ENCODE measurements at regions not wholly inside any gene's neighbourhood (a gene's known extent, or its start where the extent isn't known, plus 50 kb on each side); places are given as distances from the start of the nearest gene placed in this dataset.

DNA sequence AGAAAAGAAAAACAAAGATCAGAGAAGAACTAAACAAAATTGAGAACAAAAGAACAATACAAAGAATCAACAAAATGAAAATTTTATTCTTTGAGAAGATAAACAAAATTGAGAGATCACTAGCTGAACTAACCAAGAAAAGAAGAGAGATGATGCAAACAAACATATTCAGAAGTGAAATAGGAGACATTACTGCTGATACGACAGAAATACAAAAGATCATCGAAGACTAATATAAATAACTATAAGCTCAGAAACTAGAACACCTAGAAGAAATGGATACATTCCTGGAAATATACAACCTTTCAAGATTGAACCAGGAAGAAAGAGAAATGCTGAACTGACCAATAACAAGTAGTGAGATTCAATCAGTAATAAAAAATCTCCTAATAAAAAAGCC is 533.1 kb upstream of the PPP2R3A start:
- TF ChIP-seq, protein P1, sequence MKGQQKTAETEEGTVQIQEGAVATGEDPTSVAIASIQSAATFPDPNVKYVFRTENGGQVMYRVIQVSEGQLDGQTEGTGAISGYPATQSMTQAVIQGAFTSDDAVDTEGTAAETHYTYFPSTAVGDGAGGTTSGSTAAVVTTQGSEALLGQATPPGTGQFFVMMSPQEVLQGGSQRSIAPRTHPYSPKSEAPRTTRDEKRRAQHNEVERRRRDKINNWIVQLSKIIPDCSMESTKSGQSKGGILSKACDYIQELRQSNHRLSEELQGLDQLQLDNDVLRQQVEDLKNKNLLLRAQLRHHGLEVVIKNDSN (IDR thresholded peaks at IDR 0.05), result no peak
- TF ChIP-seq, protein P2, sequence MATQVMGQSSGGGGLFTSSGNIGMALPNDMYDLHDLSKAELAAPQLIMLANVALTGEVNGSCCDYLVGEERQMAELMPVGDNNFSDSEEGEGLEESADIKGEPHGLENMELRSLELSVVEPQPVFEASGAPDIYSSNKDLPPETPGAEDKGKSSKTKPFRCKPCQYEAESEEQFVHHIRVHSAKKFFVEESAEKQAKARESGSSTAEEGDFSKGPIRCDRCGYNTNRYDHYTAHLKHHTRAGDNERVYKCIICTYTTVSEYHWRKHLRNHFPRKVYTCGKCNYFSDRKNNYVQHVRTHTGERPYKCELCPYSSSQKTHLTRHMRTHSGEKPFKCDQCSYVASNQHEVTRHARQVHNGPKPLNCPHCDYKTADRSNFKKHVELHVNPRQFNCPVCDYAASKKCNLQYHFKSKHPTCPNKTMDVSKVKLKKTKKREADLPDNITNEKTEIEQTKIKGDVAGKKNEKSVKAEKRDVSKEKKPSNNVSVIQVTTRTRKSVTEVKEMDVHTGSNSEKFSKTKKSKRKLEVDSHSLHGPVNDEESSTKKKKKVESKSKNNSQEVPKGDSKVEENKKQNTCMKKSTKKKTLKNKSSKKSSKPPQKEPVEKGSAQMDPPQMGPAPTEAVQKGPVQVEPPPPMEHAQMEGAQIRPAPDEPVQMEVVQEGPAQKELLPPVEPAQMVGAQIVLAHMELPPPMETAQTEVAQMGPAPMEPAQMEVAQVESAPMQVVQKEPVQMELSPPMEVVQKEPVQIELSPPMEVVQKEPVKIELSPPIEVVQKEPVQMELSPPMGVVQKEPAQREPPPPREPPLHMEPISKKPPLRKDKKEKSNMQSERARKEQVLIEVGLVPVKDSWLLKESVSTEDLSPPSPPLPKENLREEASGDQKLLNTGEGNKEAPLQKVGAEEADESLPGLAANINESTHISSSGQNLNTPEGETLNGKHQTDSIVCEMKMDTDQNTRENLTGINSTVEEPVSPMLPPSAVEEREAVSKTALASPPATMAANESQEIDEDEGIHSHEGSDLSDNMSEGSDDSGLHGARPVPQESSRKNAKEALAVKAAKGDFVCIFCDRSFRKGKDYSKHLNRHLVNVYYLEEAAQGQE (IDR thresholded peaks at IDR 0.05; ENCODE audit: low read depth), result no peak
- TF ChIP-seq EP300 (IDR thresholded peaks at IDR 0.05; ENCODE audit: borderline replicate concordance) (no peak), ZBTB7A (IDR thresholded peaks at IDR 0.05; ENCODE audit: low read depth) (no peak), NFIC (IDR thresholded peaks at IDR 0.05) (no peak), TCF12 (IDR thresholded peaks at IDR 0.05; ENCODE audit: low read depth) (no peak), CREB1 (IDR thresholded peaks at IDR 0.05; ENCODE audit: low read depth) (no peak), TAF1 (IDR thresholded peaks at IDR 0.05; ENCODE audit: low read depth) (no peak), CEBPB (IDR thresholded peaks at IDR 0.05) (no peak)

DNA sequence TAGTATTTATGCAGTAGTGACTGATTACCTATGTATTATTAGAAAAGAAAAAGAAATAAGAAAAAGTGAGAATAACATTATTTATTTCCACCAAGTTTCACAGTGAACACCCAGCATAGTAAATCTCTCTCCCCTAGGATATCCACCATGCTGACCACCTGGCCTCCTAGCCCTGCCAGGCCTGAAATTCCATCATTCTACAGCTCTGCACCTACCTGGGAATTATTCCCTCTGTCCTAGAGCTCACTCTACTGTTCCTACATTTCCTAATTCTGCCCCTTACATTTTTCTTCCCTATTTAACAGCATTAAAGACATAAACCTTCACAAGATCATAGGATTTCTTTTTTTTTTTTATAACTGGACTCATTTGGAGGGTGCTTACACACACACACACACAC is 525.3 kb upstream of the PPP2R3A start:
- no peak for TF ChIP-seq EGR1 (IDR thresholded peaks at IDR 0.05)
- no peak for TF ChIP-seq YY1 (IDR thresholded peaks at IDR 0.05; ENCODE audit: low read depth)
- no peak for TF ChIP-seq CEBPB (IDR thresholded peaks at IDR 0.05)
- TF ChIP-seq TEAD4 (IDR thresholded peaks at IDR 0.05), result no peak
- TF ChIP-seq ZBTB7A (IDR thresholded peaks at IDR 0.05; ENCODE audit: low read depth), result no peak
- TF ChIP-seq NFIC (IDR thresholded peaks at IDR 0.05), result no peak
- TF ChIP-seq, protein P2 (IDR thresholded peaks at IDR 0.05; ENCODE audit: low read depth), result no peak
- TF ChIP-seq RAD21 (IDR thresholded peaks at IDR 0.05; ENCODE audit: low read depth), result no peak
- TF ChIP-seq TCF12 (IDR thresholded peaks at IDR 0.05; ENCODE audit: low read depth), result no peak
- no peak for TF ChIP-seq FOXM1 (IDR thresholded peaks at IDR 0.05; ENCODE audit: borderline replicate concordance, low read depth)
- no peak for TF ChIP-seq TAF1 (IDR thresholded peaks at IDR 0.05; ENCODE audit: low read depth)
- TF ChIP-seq, protein P3, sequence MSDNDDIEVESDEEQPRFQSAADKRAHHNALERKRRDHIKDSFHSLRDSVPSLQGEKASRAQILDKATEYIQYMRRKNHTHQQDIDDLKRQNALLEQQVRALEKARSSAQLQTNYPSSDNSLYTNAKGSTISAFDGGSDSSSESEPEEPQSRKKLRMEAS (IDR thresholded peaks at IDR 0.05), result no peak
- TF ChIP-seq, protein P1 (IDR thresholded peaks at IDR 0.05), result no peak
- TF ChIP-seq CREB1 (IDR thresholded peaks at IDR 0.05; ENCODE audit: low read depth), result no peak
- no peak for TF ChIP-seq EP300 (IDR thresholded peaks at IDR 0.05; ENCODE audit: borderline replicate concordance)

DNA sequence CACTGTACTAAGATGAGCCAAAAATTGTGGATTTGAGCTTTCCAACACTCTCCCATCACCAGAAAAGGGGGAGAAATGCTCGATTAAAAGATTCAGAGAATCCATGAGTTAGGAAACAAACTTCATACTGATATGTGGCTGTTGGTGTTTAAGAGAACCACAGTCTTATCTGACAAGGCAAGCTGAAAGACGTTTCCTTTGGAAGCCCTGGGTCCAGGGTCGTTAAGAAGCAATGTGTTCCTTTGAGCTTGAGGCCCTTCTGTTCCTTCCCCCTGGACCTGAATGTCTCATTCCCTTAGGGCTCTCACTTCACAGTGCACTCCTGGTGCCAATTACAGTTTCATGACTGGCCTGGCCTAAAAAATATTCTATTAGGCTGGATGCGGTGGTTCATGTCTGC is 524.8 kb upstream of the PPP2R3A start:
- TF ChIP-seq TCF12 (IDR thresholded peaks at IDR 0.05; ENCODE audit: low read depth) (no peak), CREB1 (IDR thresholded peaks at IDR 0.05; ENCODE audit: low read depth) (no peak), EP300 (IDR thresholded peaks at IDR 0.05; ENCODE audit: borderline replicate concordance) (no peak)
- TF ChIP-seq, protein P2 (IDR thresholded peaks at IDR 0.05; ENCODE audit: low read depth), result no peak

DNA sequence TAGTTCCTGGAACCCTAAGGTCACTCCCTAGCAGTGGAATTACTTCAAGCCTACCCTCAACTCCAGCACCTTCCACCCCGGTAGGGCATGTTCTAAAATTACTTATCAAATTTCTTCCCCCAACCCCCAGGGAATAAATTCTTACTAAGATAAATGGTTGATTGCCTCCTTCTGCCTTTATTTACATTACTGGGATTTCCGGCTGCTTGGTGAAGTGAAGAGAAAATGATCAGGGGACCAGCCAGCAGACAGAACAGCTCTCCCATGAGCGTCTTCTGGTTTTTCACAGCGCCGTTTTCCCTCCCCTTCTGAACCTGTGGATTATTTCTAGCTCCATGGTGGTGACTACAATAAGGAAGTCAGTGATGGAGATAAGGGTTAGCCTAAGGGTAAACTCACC is 521.5 kb upstream of the PPP2R3A start:
- TF ChIP-seq, protein P1 (IDR thresholded peaks at IDR 0.05), result no peak
- TF ChIP-seq FOXM1 (IDR thresholded peaks at IDR 0.05; ENCODE audit: borderline replicate concordance, low read depth) (no peak), ZBTB7A (IDR thresholded peaks at IDR 0.05; ENCODE audit: low read depth) (no peak), NFIC (IDR thresholded peaks at IDR 0.05) (no peak), RAD21 (IDR thresholded peaks at IDR 0.05; ENCODE audit: low read depth) (no peak), EGR1 (IDR thresholded peaks at IDR 0.05) (no peak), CREB1 (IDR thresholded peaks at IDR 0.05; ENCODE audit: low read depth) (no peak), TCF12 (IDR thresholded peaks at IDR 0.05; ENCODE audit: low read depth) (no peak)

DNA sequence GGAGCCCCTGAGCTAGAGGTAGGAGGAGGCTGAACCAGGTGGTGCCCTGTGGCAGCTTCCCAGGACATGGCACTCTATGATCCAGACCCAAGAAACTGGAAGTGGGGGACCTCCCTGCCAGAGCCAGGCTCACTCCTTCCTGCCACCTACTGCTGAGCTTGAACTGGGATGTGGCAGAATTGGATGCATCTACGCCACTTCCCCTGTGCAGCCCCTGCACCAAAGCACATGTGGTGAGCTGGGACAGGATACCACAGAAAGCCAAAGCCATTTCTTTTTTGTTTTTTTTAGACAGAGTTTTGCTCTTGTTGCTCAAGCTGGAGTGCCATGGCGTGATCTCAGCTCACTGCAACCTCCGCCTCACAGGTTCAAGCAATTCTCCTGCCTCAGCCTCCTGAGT is 518.0 kb upstream of the PPP2R3A start:
- TF ChIP-seq TCF12 (IDR thresholded peaks at IDR 0.05; ENCODE audit: low read depth) (no peak), EP300 (IDR thresholded peaks at IDR 0.05; ENCODE audit: borderline replicate concordance) (no peak), ZBTB7A (IDR thresholded peaks at IDR 0.05; ENCODE audit: low read depth) (no peak), EGR1 (IDR thresholded peaks at IDR 0.05) (no peak), NFIC (IDR thresholded peaks at IDR 0.05) (no peak), CEBPB (IDR thresholded peaks at IDR 0.05) (no peak), CREB1 (IDR thresholded peaks at IDR 0.05; ENCODE audit: low read depth) (no peak), FOXM1 (IDR thresholded peaks at IDR 0.05; ENCODE audit: borderline replicate concordance, low read depth) (no peak), TAF1 (IDR thresholded peaks at IDR 0.05; ENCODE audit: low read depth) (no peak)
- TF ChIP-seq, protein P3 (IDR thresholded peaks at IDR 0.05), result no peak
- TF ChIP-seq, protein P1 (IDR thresholded peaks at IDR 0.05), result no peak
- TF ChIP-seq, protein P2 (IDR thresholded peaks at IDR 0.05; ENCODE audit: low read depth), result no peak

Measured in Ishikawa (cell line).